GM12878 (cell line): ENCODE measurements at regions not wholly inside any gene's neighbourhood (a gene's known extent, or its start where the extent isn't known, plus 50 kb on each side); places are given as distances from the start of the nearest gene placed in this dataset.

Experiments
- BCL3 ChIP-seq: IDR thresholded peaks from 2 replicates; pipeline ENCODE4 v1.6.1; 2011; ENCODE audit warnings: borderline replicate concordance, low read depth, mild to moderate bottlenecking, moderate library complexity, low read length; ENCODE audit not compliant: insufficient read depth, poor library complexity, severe bottlenecking
- CTCF ChIP-seq, 3 experiments: IDR thresholded peaks in 2 of 3; conservative IDR thresholded peaks in 1 of 3; 2 replicates each; pipeline ENCODE4 v1.5.1; 2011; ENCODE audit warnings: low read depth in 3 of 3, low read length in 3 of 3, mild to moderate bottlenecking in 3 of 3, control low read depth in 2 of 3, moderate library complexity in 2 of 3, inconsistent platforms in 1 of 3, mixed read lengths in 1 of 3; ENCODE audit not compliant: control insufficient read depth in 2 of 3, insufficient read depth in 1 of 3; ENCODE audit errors: extremely low read depth in 1 of 3
- ELK1 ChIP-seq: IDR thresholded peaks from 2 replicates; pipeline ENCODE4 v1.6.1; 2012; ENCODE audit warnings: low read depth, low read length, improper control_type of control experiment
- FOS ChIP-seq: IDR thresholded peaks from 3 replicates; pipeline ENCODE4 v1.6.1; 2011; ENCODE audit warnings: borderline replicate concordance; ENCODE audit not compliant: insufficient read length; ENCODE audit errors: extremely low read depth
- HDAC2 ChIP-seq: fragments of 200-600 bp; sonication (generic); IDR thresholded peaks from 2 replicates; pipeline ENCODE4 v1.6.1; 2017
- HDAC6 ChIP-seq: fragments of 200-600 bp; sonication (generic); IDR thresholded peaks from one replicate; pipeline ENCODE4 v1.8.0; 2017; ENCODE audit warnings: antibody characterized with exemption; ENCODE audit not compliant: unreplicated experiment
- IRF5 ChIP-seq: fragments of 450-650 bp; IDR thresholded peaks from 2 replicates; pipeline ENCODE4 v1.6.1; 2017; ENCODE audit warnings: borderline replicate concordance
- MAX ChIP-seq: IDR thresholded peaks from 2 replicates; pipeline ENCODE4 v1.6.1; 2012; ENCODE audit warnings: low read depth, low read length, improper control_type of control experiment
- MYC ChIP-seq: IDR thresholded peaks from 2 replicates; pipeline ENCODE4 v1.6.1; 2011; ENCODE audit warnings: mild to moderate bottlenecking, low read length, moderate library complexity, inconsistent platforms; ENCODE audit not compliant: insufficient read depth, insufficient replicate concordance, insufficient read length, severe bottlenecking
- NFYB ChIP-seq: IDR thresholded peaks from 2 replicates; pipeline ENCODE4 v1.6.1; 2011; ENCODE audit warnings: low read depth, mild to moderate bottlenecking, low read length, improper control_type of control experiment, moderate library complexity; ENCODE audit not compliant: insufficient read depth
- SMAD1 ChIP-seq: fragments of 450-650 bp; IDR thresholded peaks from 2 replicates; pipeline ENCODE4 v1.6.1; 2018; ENCODE audit warnings: mild to moderate bottlenecking, low read depth; ENCODE audit not compliant: partially characterized antibody
- SMARCA5 ChIP-seq: fragments of 450-650 bp; IDR thresholded peaks from 2 replicates; pipeline ENCODE4 v1.6.1; 2017; ENCODE audit warnings: mild to moderate bottlenecking
- SP1 ChIP-seq: IDR thresholded peaks from one replicate; pipeline ENCODE4 v1.6.1; 2011; ENCODE audit warnings: low read depth, low read length
- ZNF592 ChIP-seq: fragments of 450-650 bp; IDR thresholded peaks from 2 replicates; pipeline ENCODE4 v1.6.1; 2017; ENCODE audit warnings: mild to moderate bottlenecking, moderate library complexity

- TF ChIP-seq HDAC6 (no peak), ELK1 (no peak), SP1 (no peak), CTCF (IDR thresholded peaks at IDR 0.05 in 2 of 3, conservative IDR thresholded peaks at IDR 0.05 in 1 of 3; ENCODE audit: control insufficient read depth in 2 of 3, extremely low read depth in 1 of 3, insufficient read depth in 1 of 3, low read depth in 3 of 3, low read length in 3 of 3) (no peak), IRF5 (no peak), SMAD1 (no peak), FOS (no peak), HDAC2 (no peak), MYC (no peak), ZNF592 (no peak), SMARCA5 (no peak), NFYB (no peak), BCL3 (no peak), MAX (no peak)
Observed at GRCh38 chr3:63768888-63769287, 50.2 kb upstream of the C3orf49 start.
